SU-DHL-6 (cell line): ENCODE measurements at regions not wholly inside any gene's neighbourhood (a gene's known extent, or its start where the extent isn't known, plus 50 kb on each side); places are given as distances from the start of the nearest gene placed in this dataset.

Experiments
- H2AFZ ChIP-seq: fragments of 200-600 bp; sonication (generic); 2 replicates; pipeline ENCODE4 v1.6.1; 2014; ENCODE audit warnings: low read depth, mild to moderate bottlenecking, moderate library complexity, mixed read lengths, antibody characterized with exemption, low read length; ENCODE audit not compliant: severe bottlenecking
- H3F3A ChIP-seq: fragments of 200-600 bp; shearing (Covaris generic); 2 replicates; pipeline ENCODE4 v1.6.0; 2016; ENCODE audit warnings: antibody characterized with exemption, mild to moderate bottlenecking; ENCODE audit not compliant: insufficient read depth
- H3K27ac ChIP-seq: fragments of 200-600 bp; sonication (generic); 2 replicates; pipeline ENCODE4 v1.5.1; 2016; ENCODE audit warnings: low read depth, mild to moderate bottlenecking, low read length, moderate library complexity, mixed read lengths
- H3K27me3 ChIP-seq: fragments of 200-600 bp; sonication (generic), shearing (Covaris generic); 2 replicates; pipeline ENCODE4 v1.6.0; 2014; ENCODE audit warnings: mild to moderate bottlenecking, low read length
- H3K36me3 ChIP-seq: fragments of 200-600 bp; sonication (generic); 2 replicates; pipeline ENCODE4 v1.6.1; 2014; ENCODE audit warnings: mild to moderate bottlenecking, low read length, mixed read lengths
- H3K4me2 ChIP-seq: fragments of 300-600, 200-600 bp; shearing (Covaris generic), sonication (generic); 2 replicates; pipeline ENCODE4 v1.6.0; 2014; ENCODE audit warnings: low read length, low read depth, mild to moderate bottlenecking; ENCODE audit not compliant: poor library complexity, severe bottlenecking
- H3K4me3 ChIP-seq: fragments of 200-600 bp; sonication (generic); 2 replicates; pipeline ENCODE4 v1.5.1; 2014; ENCODE audit warnings: antibody characterized with exemption, low read length, mild to moderate bottlenecking, mixed read lengths; ENCODE audit not compliant: insufficient read depth, poor library complexity, severe bottlenecking
- H3K79me2 ChIP-seq: fragments of 200-600 bp; sonication (generic); 2 replicates; pipeline ENCODE4 v1.6.1; 2014; ENCODE audit warnings: mild to moderate bottlenecking, low read length, moderate library complexity; ENCODE audit not compliant: insufficient read depth
- H3K9ac ChIP-seq: fragments of 200-600 bp; sonication (generic); 2 replicates; pipeline ENCODE4 v1.7.0; 2014; ENCODE audit warnings: mild to moderate bottlenecking, low read length
- H3K9me2 ChIP-seq: fragments of 200-600 bp; sonication (generic); replicated peaks from 2 replicates; pipeline ENCODE4 v1.6.1; 2014; ENCODE audit warnings: low read length; ENCODE audit not compliant: insufficient read depth
- H3K9me3 ChIP-seq: fragments of 200-600 bp; sonication (generic); 2 replicates; pipeline ENCODE4 v1.6.1; 2014; ENCODE audit warnings: low read length, mixed read lengths; ENCODE audit not compliant: insufficient read depth
- H4K20me1 ChIP-seq: fragments of 200-600 bp; sonication (generic); 2 replicates; pipeline ENCODE4 v1.6.1; 2014; ENCODE audit warnings: low read depth, mild to moderate bottlenecking, antibody characterized with exemption, low read length, moderate library complexity, mixed read lengths
- EZH2phosphoT487 ChIP-seq: fragments of 200-600 bp; sonication (generic), shearing (Covaris generic); conservative IDR thresholded peaks from 2 replicates; pipeline ENCODE4 v1.6.1; 2018; ENCODE audit warnings: mild to moderate bottlenecking, antibody characterized with exemption, low read length, moderate library complexity, mixed read lengths
- TF ChIP-seq, protein P1 (sequence below): fragments of 200-600 bp; sonication (generic); IDR thresholded peaks from one replicate; pipeline ENCODE4 v1.5.1; 2017; ENCODE audit warnings: antibody characterized with exemption, mild to moderate bottlenecking, low read length, moderate library complexity; ENCODE audit not compliant: insufficient read depth, poor library complexity, severe bottlenecking

DNA sequence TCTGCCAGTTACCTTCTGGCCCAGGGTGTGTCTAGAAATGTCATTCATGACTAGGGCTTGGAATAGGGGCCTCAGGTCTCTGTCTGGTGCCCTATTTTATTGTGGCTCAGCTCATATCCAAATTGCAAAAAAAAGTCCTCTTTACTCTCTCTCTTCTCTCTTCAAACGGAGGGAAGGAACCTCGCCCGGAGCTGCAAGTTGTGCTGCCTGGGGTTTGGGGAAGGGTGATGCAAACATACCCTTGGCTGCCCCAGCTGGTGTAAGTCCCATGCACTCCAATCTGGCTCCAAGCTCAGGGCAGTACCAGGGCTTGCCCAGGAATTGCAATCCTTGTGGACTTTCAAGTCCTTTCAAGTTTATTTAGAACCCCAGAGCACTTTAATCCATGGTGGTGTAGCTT, 549.6 kb downstream of the PCDH17 start:
- H3K27me3 ChIP-seq = no peaks in the 10 kb centered on the region
- H3K4me2 ChIP-seq = no peak overlapping the region
- no peaks in the 10 kb centered on the region for H3K9me2 ChIP-seq
- no peak overlapping the region for H2AFZ ChIP-seq
- H3K27ac ChIP-seq = no peak overlapping the region
- no peak overlapping the region for H3K4me3 ChIP-seq
- H3K36me3 ChIP-seq = no peaks in the 10 kb centered on the region
- no peaks in the 10 kb centered on the region for H4K20me1 ChIP-seq
- H3F3A ChIP-seq = no peaks in the 10 kb centered on the region
- H3K9ac ChIP-seq = no peak overlapping the region
- no peak for TF ChIP-seq EZH2phosphoT487
- TF ChIP-seq, protein P1, sequence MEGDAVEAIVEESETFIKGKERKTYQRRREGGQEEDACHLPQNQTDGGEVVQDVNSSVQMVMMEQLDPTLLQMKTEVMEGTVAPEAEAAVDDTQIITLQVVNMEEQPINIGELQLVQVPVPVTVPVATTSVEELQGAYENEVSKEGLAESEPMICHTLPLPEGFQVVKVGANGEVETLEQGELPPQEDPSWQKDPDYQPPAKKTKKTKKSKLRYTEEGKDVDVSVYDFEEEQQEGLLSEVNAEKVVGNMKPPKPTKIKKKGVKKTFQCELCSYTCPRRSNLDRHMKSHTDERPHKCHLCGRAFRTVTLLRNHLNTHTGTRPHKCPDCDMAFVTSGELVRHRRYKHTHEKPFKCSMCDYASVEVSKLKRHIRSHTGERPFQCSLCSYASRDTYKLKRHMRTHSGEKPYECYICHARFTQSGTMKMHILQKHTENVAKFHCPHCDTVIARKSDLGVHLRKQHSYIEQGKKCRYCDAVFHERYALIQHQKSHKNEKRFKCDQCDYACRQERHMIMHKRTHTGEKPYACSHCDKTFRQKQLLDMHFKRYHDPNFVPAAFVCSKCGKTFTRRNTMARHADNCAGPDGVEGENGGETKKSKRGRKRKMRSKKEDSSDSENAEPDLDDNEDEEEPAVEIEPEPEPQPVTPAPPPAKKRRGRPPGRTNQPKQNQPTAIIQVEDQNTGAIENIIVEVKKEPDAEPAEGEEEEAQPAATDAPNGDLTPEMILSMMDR = no peak
- no peaks in the 10 kb centered on the region; the same call in 1 of the 2 replicates for H3K9me3 ChIP-seq
- H3K79me2 ChIP-seq = no peaks in the 10 kb centered on the region

- H3K79me2 ChIP-seq = no peaks in the 10 kb centered on the region
- no peak for TF ChIP-seq EZH2phosphoT487
- TF ChIP-seq, protein P1 = no peak
- H3K9me2 ChIP-seq = no peaks in the 10 kb centered on the region
- no peaks in the 10 kb centered on the region for H4K20me1 ChIP-seq
- no peaks in the 10 kb centered on the region for H3K36me3 ChIP-seq
- H2AFZ ChIP-seq = no peak overlapping the region
- no peak overlapping the region for H3K4me3 ChIP-seq
- no peak overlapping the region for H3K27ac ChIP-seq
- H3F3A ChIP-seq = no peaks in the 10 kb centered on the region
- H3K27me3 ChIP-seq = no peaks in the 10 kb centered on the region
- H3K9ac ChIP-seq = no peak overlapping the region
- H3K4me2 ChIP-seq = no peak overlapping the region
- no peaks in the 10 kb centered on the region for H3K9me3 ChIP-seq
Measured at GRCh38 chr13:58187881-58188280, 556.3 kb downstream of the PCDH17 start.

- TF ChIP-seq EZH2phosphoT487 = no peak
- TF ChIP-seq, protein P1 = no peak
- Histone ChIP-seq H3K4me2 (no peak overlapping the region), H4K20me1 (no peaks in the 10 kb centered on the region), H3F3A (no peaks in the 10 kb centered on the region), H3K9me2 (no peaks in the 10 kb centered on the region), H3K9me3 (no peaks in the 10 kb centered on the region), H3K4me3 (no peak overlapping the region), H3K27ac (no peak overlapping the region), H3K9ac (no peak overlapping the region), H3K27me3 (no peaks in the 10 kb centered on the region), H3K36me3 (no peaks in the 10 kb centered on the region), H2AFZ (no peak overlapping the region), H3K79me2 (no peaks in the 10 kb centered on the region)
Measured at GRCh38 chr13:58190577-58190976, 559.0 kb downstream of the PCDH17 start.
